Ishikawa (cell line): ENCODE measurements at regions not wholly inside any gene's neighbourhood (a gene's known extent, or its start where the extent isn't known, plus 50 kb on each side); places are given as distances from the start of the nearest gene placed in this dataset.

Experiments used
- CEBPB ChIP-seq: IDR thresholded peaks from 2 replicates; pipeline ENCODE4 v1.6.1; 2012
- CREB1 ChIP-seq: IDR thresholded peaks from 2 replicates; pipeline ENCODE4 v1.6.1; 2012; ENCODE audit warnings: low read depth
- EP300 ChIP-seq: IDR thresholded peaks from 2 replicates; pipeline ENCODE4 v1.6.1; 2012; ENCODE audit warnings: borderline replicate concordance
- FOXM1 ChIP-seq: IDR thresholded peaks from 2 replicates; pipeline ENCODE4 v1.6.1; 2012; ENCODE audit warnings: low read depth, borderline replicate concordance
- MAX ChIP-seq: IDR thresholded peaks from 2 replicates; pipeline ENCODE4 v1.6.1; 2012
- NFIC ChIP-seq: IDR thresholded peaks from 2 replicates; pipeline ENCODE4 v1.6.1; 2012
- RAD21 ChIP-seq: IDR thresholded peaks from 2 replicates; pipeline ENCODE4 v1.6.1; 2012; ENCODE audit warnings: low read depth
- REST ChIP-seq: IDR thresholded peaks from 2 replicates; pipeline ENCODE4 v1.6.1; 2012; ENCODE audit warnings: low read depth, mild to moderate bottlenecking
- TAF1 ChIP-seq: IDR thresholded peaks from 2 replicates; pipeline ENCODE4 v1.6.1; 2012; ENCODE audit warnings: low read depth, mild to moderate bottlenecking
- TCF12 ChIP-seq: IDR thresholded peaks from 2 replicates; pipeline ENCODE4 v1.6.1; 2012; ENCODE audit warnings: low read depth
- TEAD4 ChIP-seq: IDR thresholded peaks from 2 replicates; pipeline ENCODE4 v1.6.1; 2012
- USF1 ChIP-seq: IDR thresholded peaks from 2 replicates; pipeline ENCODE4 v1.6.1; 2012
- YY1 ChIP-seq: IDR thresholded peaks from 2 replicates; pipeline ENCODE4 v1.6.1; 2012; ENCODE audit warnings: low read depth

- TF ChIP-seq TAF1 (no peak), RAD21 (no peak), FOXM1 (no peak), CEBPB (no peak), EP300 (no peak), CREB1 (no peak), MAX (no peak), NFIC (no peak), USF1 (no peak), REST (no peak), TEAD4 (no peak), YY1 (no peak), TCF12 (no peak)
Observed at GRCh38 chr6:14360565-14360964, 243.0 kb downstream of the CD83 start.
